ENCODE measurements at regions not wholly inside any gene's neighbourhood (a gene's known extent, or its start where the extent isn't known, plus 50 kb on each side); places are given as distances from the start of the nearest gene placed in this dataset.

DNA sequence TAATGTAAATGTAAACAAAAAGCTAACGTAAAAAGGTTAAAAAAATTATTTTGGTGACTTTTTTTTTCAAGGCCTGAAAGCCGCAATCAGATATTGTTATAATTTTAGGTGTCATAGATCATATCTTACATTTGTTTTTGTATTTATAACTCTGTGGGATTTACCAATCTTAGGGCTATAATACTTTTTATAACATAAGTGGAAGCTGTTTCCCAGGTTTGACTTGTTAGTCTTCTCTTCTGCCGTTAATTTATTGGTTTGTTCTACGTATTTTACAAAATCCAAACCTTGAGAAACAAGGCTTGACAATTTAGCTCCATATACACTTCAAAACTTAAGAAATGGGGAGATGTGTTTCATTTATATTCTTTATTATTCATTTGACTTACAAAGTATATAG lies 119.4 kb downstream of the EVX1 start:
- Histone ChIP-seq H3K4me1 (no peaks in the 10 kb centered on the region), H3K9me3 (no peaks in the 10 kb centered on the region), H3K4me3 (no peak overlapping the region), H3K36me3 (no peaks in the 10 kb centered on the region), H3K27ac (no peak overlapping the region), H3K27me3 (no peaks in the 10 kb centered on the region)
- intact Hi-C loops (cut with DNase I), result no loop called here
- TF ChIP-seq, protein P1, sequence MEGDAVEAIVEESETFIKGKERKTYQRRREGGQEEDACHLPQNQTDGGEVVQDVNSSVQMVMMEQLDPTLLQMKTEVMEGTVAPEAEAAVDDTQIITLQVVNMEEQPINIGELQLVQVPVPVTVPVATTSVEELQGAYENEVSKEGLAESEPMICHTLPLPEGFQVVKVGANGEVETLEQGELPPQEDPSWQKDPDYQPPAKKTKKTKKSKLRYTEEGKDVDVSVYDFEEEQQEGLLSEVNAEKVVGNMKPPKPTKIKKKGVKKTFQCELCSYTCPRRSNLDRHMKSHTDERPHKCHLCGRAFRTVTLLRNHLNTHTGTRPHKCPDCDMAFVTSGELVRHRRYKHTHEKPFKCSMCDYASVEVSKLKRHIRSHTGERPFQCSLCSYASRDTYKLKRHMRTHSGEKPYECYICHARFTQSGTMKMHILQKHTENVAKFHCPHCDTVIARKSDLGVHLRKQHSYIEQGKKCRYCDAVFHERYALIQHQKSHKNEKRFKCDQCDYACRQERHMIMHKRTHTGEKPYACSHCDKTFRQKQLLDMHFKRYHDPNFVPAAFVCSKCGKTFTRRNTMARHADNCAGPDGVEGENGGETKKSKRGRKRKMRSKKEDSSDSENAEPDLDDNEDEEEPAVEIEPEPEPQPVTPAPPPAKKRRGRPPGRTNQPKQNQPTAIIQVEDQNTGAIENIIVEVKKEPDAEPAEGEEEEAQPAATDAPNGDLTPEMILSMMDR (IDR thresholded peaks at IDR 0.05), result no peak
- no peak for DNase-seq (ENCODE audit: low spot score in 2 of 2)

DNA sequence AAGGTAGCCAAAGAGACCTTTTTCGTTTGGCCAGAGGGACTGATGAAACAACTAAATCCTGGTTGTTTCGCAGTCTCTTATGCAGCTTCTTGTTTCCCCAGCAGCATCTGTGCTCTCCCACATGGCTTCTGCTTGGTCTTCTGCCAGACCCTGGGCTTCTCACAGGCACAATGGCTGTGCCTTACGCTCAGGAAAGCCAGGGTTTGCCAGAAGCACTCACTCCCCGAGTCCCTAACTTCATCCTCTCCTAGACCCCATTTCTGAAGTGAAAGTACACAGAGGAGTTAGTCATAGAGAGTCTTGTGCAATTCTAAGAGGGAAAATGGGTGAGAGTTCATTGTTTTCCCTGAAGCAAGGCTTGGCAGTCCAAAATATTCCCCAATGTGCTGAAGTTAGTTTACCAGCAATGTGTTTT lies 121.7 kb downstream of the EVX1 start:
- intact Hi-C loops (cut with DNase I), result no loop called here
- peak overlapping the region; percentile 35 to 64 for H3K27ac ChIP-seq
- TF ChIP-seq, protein P1 (IDR thresholded peaks at IDR 0.05), result no peak
- peak in 1 of 2 donors; percentile 67 for DNase-seq (ENCODE audit: low spot score in 2 of 2)
- no peaks in the 10 kb centered on the region for H3K27me3 ChIP-seq
- no peaks in the 10 kb centered on the region for H3K9me3 ChIP-seq
- H3K36me3 ChIP-seq, result no peaks in the 10 kb centered on the region
- no peak overlapping the region for H3K4me3 ChIP-seq
- no peaks in the 10 kb centered on the region for H3K4me1 ChIP-seq

DNA sequence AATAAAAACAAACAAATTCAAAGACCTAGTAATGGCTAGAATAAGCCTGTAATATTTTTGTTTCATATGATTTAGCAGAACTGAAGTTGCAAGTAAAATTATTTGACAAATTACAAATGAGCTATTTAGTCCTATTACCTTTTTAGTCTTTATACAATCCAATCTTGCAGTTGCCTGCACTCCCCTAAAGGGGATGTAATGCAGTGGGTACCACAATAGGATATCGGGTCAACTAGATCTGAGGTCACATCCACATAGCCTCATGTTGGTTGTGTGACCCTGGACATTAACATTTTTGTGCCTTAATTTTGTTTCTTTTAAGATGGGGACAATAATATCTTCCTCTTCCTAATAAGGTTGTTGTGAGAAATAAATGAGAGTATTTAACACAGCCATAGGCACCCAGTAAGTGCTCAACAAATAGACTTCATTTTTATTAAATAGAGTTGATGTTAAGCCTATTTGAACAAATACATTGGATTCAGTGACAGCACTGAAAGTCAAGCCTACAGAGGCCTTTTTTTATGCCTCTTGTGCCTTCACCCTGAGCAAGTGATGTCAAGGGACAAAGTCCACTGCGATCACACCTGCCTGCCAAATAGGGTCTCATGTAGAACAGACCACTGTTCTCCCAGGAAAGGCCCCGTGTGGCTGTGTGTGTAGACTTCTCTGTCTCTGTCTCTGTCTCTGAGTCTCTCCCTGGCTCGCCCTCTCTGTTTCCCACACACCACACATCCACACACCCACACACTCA lies 124.8 kb downstream of the EVX1 start:
- Histone ChIP-seq H3K4me3 (no peak overlapping the region), H3K4me1 (no peaks in the 10 kb centered on the region), H3K27me3 (no peaks in the 10 kb centered on the region), H3K27ac (no peak overlapping the region), H3K9me3 (no peaks in the 10 kb centered on the region), H3K36me3 (no peaks in the 10 kb centered on the region)
- no peak for DNase-seq (ENCODE audit: low spot score in 2 of 2)
- TF ChIP-seq, protein P1 (IDR thresholded peaks at IDR 0.05), result no peak
- intact Hi-C loops (cut with DNase I), result no loop called here

DNA sequence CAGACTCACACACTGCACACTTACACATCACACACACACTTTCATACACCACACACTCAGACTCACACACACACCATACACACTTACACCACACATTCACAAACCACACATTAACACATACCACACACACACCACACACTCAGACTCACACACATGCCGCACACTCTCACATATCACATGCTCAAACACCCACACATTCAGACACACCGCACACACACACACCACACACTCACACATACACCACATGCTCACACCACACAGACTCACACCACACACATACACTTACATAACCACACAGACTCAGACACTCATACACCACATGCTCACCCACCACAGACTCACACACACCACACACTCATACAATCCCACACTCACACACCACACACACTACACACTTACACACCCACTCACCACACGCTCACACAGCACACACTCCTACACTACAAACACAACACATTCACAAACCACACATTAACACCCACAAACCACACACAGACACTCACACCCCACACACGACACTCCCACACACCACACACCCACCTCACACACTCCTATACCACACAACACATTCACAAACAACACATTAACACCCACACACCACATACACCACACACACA lies 125.4 kb downstream of the EVX1 start:
- Histone ChIP-seq H3K9me3 (no peaks in the 10 kb centered on the region), H3K27me3 (no peaks in the 10 kb centered on the region), H3K27ac (no peak overlapping the region), H3K36me3 (no peaks in the 10 kb centered on the region), H3K4me1 (no peaks in the 10 kb centered on the region), H3K4me3 (no peak overlapping the region)
- TF ChIP-seq, protein P1 (IDR thresholded peaks at IDR 0.05), result no peak
- intact Hi-C loops (cut with DNase I), result no loop called here
- no peak for DNase-seq (ENCODE audit: low spot score in 2 of 2)

DNA sequence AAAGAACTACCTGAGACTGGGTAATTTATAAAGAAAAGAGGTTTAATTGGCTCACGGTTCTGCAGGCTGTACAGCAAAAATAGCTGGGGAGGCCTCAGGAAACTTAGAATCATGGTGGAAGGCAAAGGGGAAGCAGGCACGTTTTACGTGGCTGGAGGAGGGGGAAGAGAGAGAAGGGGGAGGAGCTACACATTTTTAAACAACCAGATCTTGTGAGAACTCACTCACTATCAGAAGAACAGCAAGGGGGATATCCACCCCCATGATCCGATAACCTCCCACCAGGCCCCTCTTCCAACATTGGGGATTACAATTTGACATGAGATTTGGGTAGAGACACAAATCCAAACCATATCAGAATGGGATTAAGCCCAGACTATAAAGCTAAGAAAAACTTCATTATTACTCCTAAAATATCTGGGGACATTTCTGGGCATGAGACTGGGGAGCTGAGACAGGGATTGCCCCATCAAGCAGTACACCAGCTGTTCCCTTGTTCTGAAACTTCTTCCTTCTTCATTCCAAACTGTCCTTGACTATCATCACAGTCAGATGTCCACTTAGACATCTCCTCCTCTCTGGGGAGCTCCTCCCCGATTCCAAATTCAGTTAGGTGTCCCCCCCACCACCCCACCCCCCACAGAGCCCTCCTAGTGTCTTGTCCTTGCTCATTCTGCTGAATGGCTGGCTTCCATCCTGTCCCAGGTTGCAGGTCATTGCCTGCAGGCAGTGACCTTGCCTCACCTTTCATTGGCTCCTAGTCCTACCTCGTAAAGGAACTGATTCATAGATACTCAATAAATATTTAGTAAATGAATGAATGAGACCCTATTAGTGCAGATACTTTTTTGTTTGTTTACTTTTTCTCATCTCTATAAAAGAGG lies 132.6 kb downstream of the EVX1 start:
- H3K9me3 ChIP-seq, result no peaks in the 10 kb centered on the region
- no peak for DNase-seq (ENCODE audit: low spot score in 2 of 2)
- H3K27ac ChIP-seq, result no peak overlapping the region
- intact Hi-C loops (cut with DNase I), result no loop called here
- no peak overlapping the region for H3K4me3 ChIP-seq
- TF ChIP-seq, protein P1 (IDR thresholded peaks at IDR 0.05), result no peak
- H3K4me1 ChIP-seq, result no peaks in the 10 kb centered on the region
- no peaks in the 10 kb centered on the region for H3K36me3 ChIP-seq
- no peaks in the 10 kb centered on the region for H3K27me3 ChIP-seq
